GM11168 (cell line): ENCODE measurements at regions not wholly inside any gene's neighbourhood (a gene's known extent, or its start where the extent isn't known, plus 50 kb on each side); places are given as distances from the start of the nearest gene placed in this dataset.

ENCODE experiments used
- in situ Hi-C: fragments of 300-500 bp; cut with MboI; formaldehyde crosslinking; loops from one replicate; pipeline ENCODE4 v1.12.0; 2022; ENCODE audit warnings: low sequenced_read_pairs; ENCODE audit not compliant: unreplicated experiment

- in situ Hi-C loops, result loop anchor here (25.0 kb wide), 1 partner anchor 233 kb away; no protein-coding TSS in a partner anchor
Measured at GRCh38 chr5:72020161-72020983, 86.9 kb upstream of the MAP1B start.

- in situ Hi-C loops, result loop anchor here (25.0 kb wide), 1 partner anchor 235 kb away; no protein-coding TSS in a partner anchor
Measured at GRCh38 chr5:72021651-72022357, 85.5 kb upstream of the MAP1B start.

DNA sequence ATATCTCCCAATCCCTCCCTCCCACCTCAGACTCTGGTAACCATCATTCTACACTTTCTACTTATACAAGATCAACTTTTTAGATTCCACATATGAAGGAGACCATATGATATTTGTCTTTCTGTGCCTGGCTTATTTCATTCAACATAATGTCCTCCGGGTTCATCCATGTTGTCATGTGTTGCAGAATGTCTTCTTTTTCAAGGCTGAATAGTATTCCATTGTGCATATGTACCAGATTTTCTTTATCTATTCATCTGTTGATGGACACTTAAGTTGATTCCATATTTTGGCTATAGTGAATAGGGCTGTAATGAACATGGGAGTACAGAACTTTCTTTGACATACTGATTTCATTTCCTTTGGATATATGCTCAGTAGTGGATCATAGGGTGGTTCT lies 78.9 kb upstream of the MAP1B start:
- in situ Hi-C loops, result no loop called here

DNA sequence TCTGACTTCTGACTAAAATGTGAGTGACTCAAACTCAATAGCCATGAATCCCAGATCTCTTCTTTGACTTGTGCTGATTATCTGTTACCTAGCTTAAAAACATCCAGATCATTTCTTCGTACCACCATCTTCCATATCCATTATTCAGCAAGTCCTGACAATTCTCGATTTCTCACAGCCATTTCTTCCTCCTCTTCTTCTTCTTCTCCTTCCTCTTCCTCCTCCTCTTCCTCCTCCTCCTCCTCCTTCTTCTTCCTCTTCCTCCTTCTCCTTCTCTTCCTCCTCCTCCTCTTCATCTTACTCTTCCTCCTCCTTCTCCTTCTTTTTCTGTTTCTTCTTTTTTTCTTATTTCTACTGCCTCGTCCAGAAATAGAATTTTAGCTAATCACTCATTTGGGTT lies 77.0 kb upstream of the MAP1B start:
- in situ Hi-C loops, result no loop called here

- in situ Hi-C loops, result no loop called here
Measured at GRCh38 chr5:72032788-72033187, 74.5 kb upstream of the MAP1B start.

DNA sequence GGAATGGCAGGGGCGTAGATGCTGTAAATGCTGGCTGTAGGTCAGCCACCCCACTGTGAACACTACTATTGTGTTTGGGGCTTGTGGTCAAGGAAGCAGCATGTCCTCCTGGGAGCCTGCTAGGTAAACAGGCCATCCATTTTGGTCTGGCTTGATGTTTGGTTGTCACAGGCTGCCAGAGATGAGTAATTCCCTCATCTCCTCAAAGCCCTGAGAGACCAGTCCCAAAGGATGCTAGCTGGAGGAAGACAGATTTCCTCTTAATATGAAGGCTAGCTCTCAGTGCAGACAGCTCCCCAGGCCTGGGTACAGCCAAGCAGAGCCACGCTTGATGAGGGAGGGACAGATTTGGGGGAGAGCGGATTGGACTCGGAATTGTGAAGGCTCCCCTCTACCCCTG lies 72.5 kb upstream of the MAP1B start:
- in situ Hi-C loops, result no loop called here

DNA sequence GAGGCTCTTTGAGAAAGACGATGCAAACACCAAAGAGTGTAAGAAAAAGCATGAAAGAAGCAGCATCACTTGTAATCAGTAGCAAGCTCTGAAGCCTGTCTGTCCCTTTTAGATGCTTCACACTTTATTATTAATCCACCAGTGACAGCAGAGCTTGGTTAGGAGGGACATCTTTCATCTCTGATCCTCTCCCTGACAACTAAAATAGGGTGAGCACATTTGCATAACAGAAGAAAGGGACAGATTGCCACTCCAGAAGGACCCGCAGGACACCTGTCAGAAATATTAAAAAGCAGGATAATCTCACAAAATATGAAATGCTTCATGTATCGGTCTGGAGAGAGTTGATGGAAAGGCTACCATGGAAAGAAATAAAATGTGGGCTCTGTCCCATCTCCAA lies 71.4 kb upstream of the MAP1B start:
- in situ Hi-C loops, result no loop called here

- in situ Hi-C loops, result no loop called here
Measured at GRCh38 chr5:72036951-72037350, 70.3 kb upstream of the MAP1B start.

- in situ Hi-C loops, result no loop called here
Measured at GRCh38 chr5:72040513-72040912, 66.8 kb upstream of the MAP1B start.

- in situ Hi-C loops, result no loop called here
Measured at GRCh38 chr5:72041654-72042053, 65.6 kb upstream of the MAP1B start.

GRCh38 chr5:72042097-72042496 lies 65.2 kb upstream of the MAP1B start:
- in situ Hi-C loops, result no loop called here

DNA sequence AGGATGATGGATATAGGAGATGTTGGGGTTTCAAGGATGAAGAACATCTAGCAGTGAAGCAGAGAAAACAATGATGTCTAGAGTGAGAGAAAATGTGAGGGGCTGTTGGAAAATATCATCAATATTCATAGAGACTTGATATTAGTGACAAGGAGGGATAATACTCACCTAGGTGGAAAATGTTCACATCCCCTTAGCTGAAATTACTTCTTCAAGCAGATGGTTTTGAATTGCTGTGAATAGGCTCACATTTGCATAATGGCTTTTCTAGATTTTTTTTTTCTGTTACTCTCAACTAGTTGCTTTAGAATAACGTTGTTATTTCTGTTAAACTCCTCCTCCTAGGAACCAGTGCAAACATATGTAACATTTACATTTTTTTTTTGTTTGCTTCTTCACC lies 61.6 kb upstream of the MAP1B start:
- in situ Hi-C loops, result no loop called here

GRCh38 chr5:72046106-72046505 lies 61.2 kb upstream of the MAP1B start:
- in situ Hi-C loops, result no loop called here

- in situ Hi-C loops, result no loop called here
Measured at GRCh38 chr5:72055636-72056035, 51.6 kb upstream of the MAP1B start.
